ENCODE measurements at regions not wholly inside any gene's neighbourhood (a gene's known extent, or its start where the extent isn't known, plus 50 kb on each side); places are given as distances from the start of the nearest gene placed in this dataset.

DNA sequence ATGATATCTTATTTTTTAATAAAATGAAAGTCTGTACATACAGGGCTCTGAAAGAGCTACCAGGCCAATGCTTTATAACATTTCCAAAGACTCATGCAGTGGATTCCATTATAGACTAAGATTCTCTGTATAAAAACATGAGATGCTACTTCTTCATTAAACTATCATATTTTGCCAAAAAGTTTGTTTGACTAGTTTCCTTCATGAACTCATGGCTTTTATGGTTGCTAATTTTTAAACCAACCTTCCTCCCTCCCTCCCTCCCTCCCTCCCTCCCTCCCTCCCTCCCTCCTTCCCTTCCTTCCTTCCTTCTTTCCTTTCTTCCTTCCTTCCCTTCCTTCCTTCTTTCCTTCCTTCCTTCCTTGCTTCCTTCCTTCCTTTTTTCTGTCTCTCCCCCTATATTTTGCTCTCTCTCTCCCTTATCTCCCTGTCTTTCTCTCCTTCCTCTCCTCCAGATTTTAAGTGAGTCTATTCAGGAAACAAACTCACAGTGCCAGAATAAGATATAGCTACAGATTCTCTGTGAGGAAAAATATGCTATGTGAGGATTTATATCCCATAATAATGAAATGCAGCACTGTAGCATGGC is 961.5 kb upstream of the ZEB2 start:
- no peak for TF ChIP-seq EZH2 (IDR thresholded peaks at IDR 0.05)
- TF ChIP-seq, protein P1, sequence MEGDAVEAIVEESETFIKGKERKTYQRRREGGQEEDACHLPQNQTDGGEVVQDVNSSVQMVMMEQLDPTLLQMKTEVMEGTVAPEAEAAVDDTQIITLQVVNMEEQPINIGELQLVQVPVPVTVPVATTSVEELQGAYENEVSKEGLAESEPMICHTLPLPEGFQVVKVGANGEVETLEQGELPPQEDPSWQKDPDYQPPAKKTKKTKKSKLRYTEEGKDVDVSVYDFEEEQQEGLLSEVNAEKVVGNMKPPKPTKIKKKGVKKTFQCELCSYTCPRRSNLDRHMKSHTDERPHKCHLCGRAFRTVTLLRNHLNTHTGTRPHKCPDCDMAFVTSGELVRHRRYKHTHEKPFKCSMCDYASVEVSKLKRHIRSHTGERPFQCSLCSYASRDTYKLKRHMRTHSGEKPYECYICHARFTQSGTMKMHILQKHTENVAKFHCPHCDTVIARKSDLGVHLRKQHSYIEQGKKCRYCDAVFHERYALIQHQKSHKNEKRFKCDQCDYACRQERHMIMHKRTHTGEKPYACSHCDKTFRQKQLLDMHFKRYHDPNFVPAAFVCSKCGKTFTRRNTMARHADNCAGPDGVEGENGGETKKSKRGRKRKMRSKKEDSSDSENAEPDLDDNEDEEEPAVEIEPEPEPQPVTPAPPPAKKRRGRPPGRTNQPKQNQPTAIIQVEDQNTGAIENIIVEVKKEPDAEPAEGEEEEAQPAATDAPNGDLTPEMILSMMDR (IDR thresholded peaks at IDR 0.05 in 2 of 3, conservative IDR thresholded peaks at IDR 0.05 in 1 of 3; ENCODE audit: borderline replicate concordance in 1 of 3, insufficient read depth in 1 of 3, low read depth in 2 of 3, low read length in 2 of 3): no peak
- TF ChIP-seq POLR2A (IDR thresholded peaks at IDR 0.05; ENCODE audit: borderline replicate concordance, extremely low read depth, insufficient read depth, insufficient read length): no peak
- TF ChIP-seq ZNF274 (IDR thresholded peaks at IDR 0.05; ENCODE audit: low read depth, low read length): no peak
- no peak for TF ChIP-seq YY1 (IDR thresholded peaks at IDR 0.05; ENCODE audit: extremely low read depth, insufficient replicate concordance, low read depth, low read length)
- no peak for TF ChIP-seq ZFX (IDR thresholded peaks at IDR 0.05)
- TF ChIP-seq POLR2AphosphoS5 (IDR thresholded peaks at IDR 0.05; ENCODE audit: low read depth, low read length): no peak
- TF ChIP-seq RAD21 (IDR thresholded peaks at IDR 0.05; ENCODE audit: low read depth): no peak
- TF ChIP-seq EZH2phosphoT487 (IDR thresholded peaks at IDR 0.05; ENCODE audit: borderline replicate concordance): no peak
- TF ChIP-seq SIN3A (IDR thresholded peaks at IDR 0.05; ENCODE audit: low read depth): no peak
- TF ChIP-seq, protein P2, sequence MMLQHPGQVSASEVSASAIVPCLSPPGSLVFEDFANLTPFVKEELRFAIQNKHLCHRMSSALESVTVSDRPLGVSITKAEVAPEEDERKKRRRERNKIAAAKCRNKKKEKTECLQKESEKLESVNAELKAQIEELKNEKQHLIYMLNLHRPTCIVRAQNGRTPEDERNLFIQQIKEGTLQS (IDR thresholded peaks at IDR 0.05): no peak
- TF ChIP-seq SP1 (IDR thresholded peaks at IDR 0.05; ENCODE audit: low read depth): no peak
- no peak for TF ChIP-seq JUND (IDR thresholded peaks at IDR 0.05)
